ENCODE measurements at regions not wholly inside any gene's neighbourhood (a gene's known extent, or its start where the extent isn't known, plus 50 kb on each side); places are given as distances from the start of the nearest gene placed in this dataset.

DNA sequence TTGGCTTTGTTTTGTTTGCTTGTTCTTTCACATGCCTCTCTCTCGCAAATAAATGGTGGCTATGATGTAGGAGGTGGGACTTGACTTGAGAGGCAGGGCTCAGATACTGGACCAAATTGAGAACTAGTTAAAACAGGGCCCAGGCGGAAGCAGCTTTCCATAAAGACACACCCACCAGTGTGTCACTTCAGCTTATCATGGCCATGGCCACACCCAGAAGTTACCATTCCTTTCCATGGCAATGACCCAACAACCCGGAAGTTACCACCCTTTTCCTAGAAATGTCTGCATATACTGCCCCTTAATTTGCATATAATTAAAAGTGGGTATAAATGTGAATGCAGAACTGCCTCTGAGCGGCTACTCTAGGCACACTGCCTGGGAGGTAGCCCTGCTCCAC is 62.6 kb upstream of the CNTN4 start:
- TF ChIP-seq, protein P1, sequence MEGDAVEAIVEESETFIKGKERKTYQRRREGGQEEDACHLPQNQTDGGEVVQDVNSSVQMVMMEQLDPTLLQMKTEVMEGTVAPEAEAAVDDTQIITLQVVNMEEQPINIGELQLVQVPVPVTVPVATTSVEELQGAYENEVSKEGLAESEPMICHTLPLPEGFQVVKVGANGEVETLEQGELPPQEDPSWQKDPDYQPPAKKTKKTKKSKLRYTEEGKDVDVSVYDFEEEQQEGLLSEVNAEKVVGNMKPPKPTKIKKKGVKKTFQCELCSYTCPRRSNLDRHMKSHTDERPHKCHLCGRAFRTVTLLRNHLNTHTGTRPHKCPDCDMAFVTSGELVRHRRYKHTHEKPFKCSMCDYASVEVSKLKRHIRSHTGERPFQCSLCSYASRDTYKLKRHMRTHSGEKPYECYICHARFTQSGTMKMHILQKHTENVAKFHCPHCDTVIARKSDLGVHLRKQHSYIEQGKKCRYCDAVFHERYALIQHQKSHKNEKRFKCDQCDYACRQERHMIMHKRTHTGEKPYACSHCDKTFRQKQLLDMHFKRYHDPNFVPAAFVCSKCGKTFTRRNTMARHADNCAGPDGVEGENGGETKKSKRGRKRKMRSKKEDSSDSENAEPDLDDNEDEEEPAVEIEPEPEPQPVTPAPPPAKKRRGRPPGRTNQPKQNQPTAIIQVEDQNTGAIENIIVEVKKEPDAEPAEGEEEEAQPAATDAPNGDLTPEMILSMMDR (conservative IDR thresholded peaks at IDR 0.05 in 1 of 2, IDR thresholded peaks at IDR 0.05 in 1 of 2; ENCODE audit: low read depth in 1 of 2, low read length in 2 of 2), result no peak
- no peak for TF ChIP-seq EZH2 (IDR thresholded peaks at IDR 0.05; ENCODE audit: low read length, missing control alignments)

Data from fibroblast of lung (primary cell).